ENCODE measurements at regions not wholly inside any gene's neighbourhood (a gene's known extent, or its start where the extent isn't known, plus 50 kb on each side); places are given as distances from the start of the nearest gene placed in this dataset.

DNA sequence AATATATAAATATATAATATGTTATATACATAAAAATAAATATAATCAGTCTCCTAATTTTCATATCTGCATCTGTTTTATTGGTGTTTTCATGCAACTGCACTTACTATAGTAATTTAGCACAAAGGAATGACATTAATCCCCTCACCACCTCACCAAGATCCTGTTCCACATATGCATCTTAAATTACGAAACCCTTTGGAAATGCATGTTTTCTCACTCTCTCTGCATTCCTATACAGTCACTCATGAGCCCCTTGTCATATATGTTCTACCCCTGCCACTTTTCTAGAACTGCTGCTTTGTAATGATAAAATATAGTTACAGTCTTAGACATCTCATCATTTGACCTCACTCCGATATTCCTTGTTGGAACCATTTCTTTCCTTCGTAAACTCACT is 728.7 kb upstream of the SLIT2 start:
- TF ChIP-seq CTCF (IDR thresholded peaks at IDR 0.05; ENCODE audit: insufficient read depth, missing control alignments) = no peak
- FAIRE-seq (no peak), DNase-seq (ENCODE audit: insufficient read length, low spot score) (no peak)

GRCh38 chr4:19520939-19521520 is 730.7 kb upstream of the SLIT2 start:
- no peak for TF ChIP-seq CTCF (IDR thresholded peaks at IDR 0.05; ENCODE audit: insufficient read depth, missing control alignments)
- DNase-seq (ENCODE audit: insufficient read length, low spot score) = no peak
- FAIRE-seq = no peak

GRCh38 chr4:19514276-19515070 is 737.2 kb upstream of the SLIT2 start:
- no peak for TF ChIP-seq CTCF (IDR thresholded peaks at IDR 0.05; ENCODE audit: insufficient read depth, missing control alignments)
- DNase-seq (ENCODE audit: insufficient read length, low spot score) = no peak
- FAIRE-seq = no peak

DNA sequence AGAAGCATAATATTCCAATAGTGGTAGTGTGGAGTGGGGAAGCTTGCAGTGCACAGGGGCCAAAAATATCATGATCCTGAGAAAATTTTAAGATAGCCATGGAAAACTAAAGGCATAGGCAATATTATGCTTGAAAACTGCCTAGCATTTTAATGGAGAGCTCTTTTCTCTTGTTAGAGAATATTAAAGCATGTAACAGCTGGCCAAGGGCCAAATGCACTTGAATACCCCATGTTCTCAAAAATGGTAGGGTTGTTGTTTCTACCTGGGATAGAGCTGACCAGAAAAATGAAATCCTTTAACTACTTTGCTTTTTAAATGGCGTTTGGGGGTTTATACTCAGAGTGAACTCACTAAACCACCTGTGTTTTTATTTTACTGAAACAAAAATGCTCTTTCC is 739.6 kb upstream of the SLIT2 start:
- TF ChIP-seq CTCF (IDR thresholded peaks at IDR 0.05; ENCODE audit: insufficient read depth, missing control alignments) = no peak
- DNase-seq (ENCODE audit: insufficient read length, low spot score) = no peak
- FAIRE-seq = no peak

DNA sequence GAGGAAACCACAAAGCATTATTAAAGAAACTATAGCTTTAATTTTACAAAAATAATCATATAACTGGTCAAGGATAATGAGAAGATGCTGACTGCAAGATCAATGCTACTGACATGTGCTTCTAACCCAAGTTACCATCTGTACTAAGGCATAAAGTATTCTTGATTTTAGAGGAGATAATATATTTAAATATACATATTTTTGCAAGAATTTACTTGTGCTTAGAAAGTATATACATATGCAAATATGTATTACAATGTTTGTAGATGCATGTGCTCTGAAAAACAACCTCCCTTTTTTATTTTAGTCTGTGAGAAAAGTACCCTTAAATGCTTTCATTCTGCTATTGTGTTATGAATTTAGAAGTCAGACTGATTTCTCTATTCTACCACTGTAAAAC is 740.7 kb upstream of the SLIT2 start:
- no peak for DNase-seq (ENCODE audit: insufficient read length, low spot score)
- no peak for TF ChIP-seq CTCF (IDR thresholded peaks at IDR 0.05; ENCODE audit: insufficient read depth, missing control alignments)
- FAIRE-seq = no peak

- FAIRE-seq (no peak), DNase-seq (ENCODE audit: insufficient read length, low spot score) (no peak)
- TF ChIP-seq CTCF (IDR thresholded peaks at IDR 0.05; ENCODE audit: insufficient read depth, missing control alignments) = no peak
These were observed 743.3 kb upstream of the SLIT2 start for GRCh38 chr4:19508442-19508841.

- FAIRE-seq = no peak
- TF ChIP-seq CTCF (IDR thresholded peaks at IDR 0.05; ENCODE audit: insufficient read depth, missing control alignments) = no peak
- no peak for DNase-seq (ENCODE audit: insufficient read length, low spot score)
These were observed 754.0 kb upstream of the SLIT2 start for GRCh38 chr4:19497705-19498104.
